ENCODE measurements at regions not wholly inside any gene's neighbourhood (a gene's known extent, or its start where the extent isn't known, plus 50 kb on each side); places are given as distances from the start of the nearest gene placed in this dataset.

DNA sequence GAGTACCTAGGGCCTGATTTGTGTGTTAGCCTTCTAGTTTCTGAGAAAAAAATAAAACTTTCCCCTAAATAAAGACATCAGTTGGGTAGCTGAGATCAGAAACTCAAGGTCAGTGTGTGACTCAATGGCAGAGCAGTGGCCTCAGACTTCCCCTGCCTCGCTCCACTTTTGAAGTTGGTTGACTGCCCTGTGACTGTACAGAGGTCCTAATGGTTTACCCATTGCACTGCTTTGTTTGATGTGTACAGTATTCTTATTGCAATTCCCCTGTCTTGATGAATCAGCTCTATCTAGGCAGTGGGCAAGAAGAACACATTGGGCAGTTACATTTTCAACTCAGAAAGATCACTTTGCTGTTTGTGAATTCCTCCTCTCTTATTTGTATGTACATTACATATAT, 315.7 kb downstream of the KCNS3 start:
- TF ChIP-seq, protein P1, sequence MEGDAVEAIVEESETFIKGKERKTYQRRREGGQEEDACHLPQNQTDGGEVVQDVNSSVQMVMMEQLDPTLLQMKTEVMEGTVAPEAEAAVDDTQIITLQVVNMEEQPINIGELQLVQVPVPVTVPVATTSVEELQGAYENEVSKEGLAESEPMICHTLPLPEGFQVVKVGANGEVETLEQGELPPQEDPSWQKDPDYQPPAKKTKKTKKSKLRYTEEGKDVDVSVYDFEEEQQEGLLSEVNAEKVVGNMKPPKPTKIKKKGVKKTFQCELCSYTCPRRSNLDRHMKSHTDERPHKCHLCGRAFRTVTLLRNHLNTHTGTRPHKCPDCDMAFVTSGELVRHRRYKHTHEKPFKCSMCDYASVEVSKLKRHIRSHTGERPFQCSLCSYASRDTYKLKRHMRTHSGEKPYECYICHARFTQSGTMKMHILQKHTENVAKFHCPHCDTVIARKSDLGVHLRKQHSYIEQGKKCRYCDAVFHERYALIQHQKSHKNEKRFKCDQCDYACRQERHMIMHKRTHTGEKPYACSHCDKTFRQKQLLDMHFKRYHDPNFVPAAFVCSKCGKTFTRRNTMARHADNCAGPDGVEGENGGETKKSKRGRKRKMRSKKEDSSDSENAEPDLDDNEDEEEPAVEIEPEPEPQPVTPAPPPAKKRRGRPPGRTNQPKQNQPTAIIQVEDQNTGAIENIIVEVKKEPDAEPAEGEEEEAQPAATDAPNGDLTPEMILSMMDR (IDR thresholded peaks at IDR 0.05; ENCODE audit: low read length), result no peak
- TF ChIP-seq EZH2 (IDR thresholded peaks at IDR 0.05; ENCODE audit: borderline replicate concordance, low read length), result no peak
